T-helper 17 cell (primary cell): ENCODE measurements at regions not wholly inside any gene's neighbourhood (a gene's known extent, or its start where the extent isn't known, plus 50 kb on each side); places are given as distances from the start of the nearest gene placed in this dataset.
"Not testable (repeated sequence)": the region's sequence is repeated elsewhere in the genome, so short reads cannot be mapped to it uniquely, and the experiment has no call there.

ENCODE experiments used
- ATAC-seq: fragments of 150-1000 bp; cut with Tn5 transposase; 2 replicates; pipeline ENCODE4 v1.10.0; 2021; ENCODE audit warnings: mild to moderate bottlenecking, moderate library complexity
- DNase-seq, 3 donors: peaks; one replicate each; pipeline versions ENCODE4 v3.0.0 to v3.0.0-alpha.2; 2020 to 2021
- H3K9me3 ChIP-seq: one replicate; pipeline ENCODE4 v1.7.0; 2013; ENCODE audit warnings: low read length, mild to moderate bottlenecking; ENCODE audit not compliant: control insufficient read depth, poor library complexity, severe bottlenecking
- H3K27ac Mint-ChIP-seq: one replicate; pipeline ENCODE4 v1.8.0; 2022; ENCODE audit warnings: mild to moderate bottlenecking, moderate library complexity, mixed read lengths
- H3K27me3 Mint-ChIP-seq: one replicate; pipeline ENCODE4 v1.8.0; 2022; ENCODE audit warnings: mixed read lengths
- H3K36me3 Mint-ChIP-seq: one replicate; pipeline ENCODE4 v1.8.0; 2022; ENCODE audit warnings: low read depth, mixed read lengths
- H3K4me1 Mint-ChIP-seq: one replicate; pipeline ENCODE4 v1.8.0; 2022; ENCODE audit warnings: mild to moderate bottlenecking, mixed read lengths
- H3K4me3 Mint-ChIP-seq: one replicate; pipeline ENCODE4 v1.8.0; 2022; ENCODE audit warnings: mild to moderate bottlenecking, moderate library complexity, mixed read lengths

DNA sequence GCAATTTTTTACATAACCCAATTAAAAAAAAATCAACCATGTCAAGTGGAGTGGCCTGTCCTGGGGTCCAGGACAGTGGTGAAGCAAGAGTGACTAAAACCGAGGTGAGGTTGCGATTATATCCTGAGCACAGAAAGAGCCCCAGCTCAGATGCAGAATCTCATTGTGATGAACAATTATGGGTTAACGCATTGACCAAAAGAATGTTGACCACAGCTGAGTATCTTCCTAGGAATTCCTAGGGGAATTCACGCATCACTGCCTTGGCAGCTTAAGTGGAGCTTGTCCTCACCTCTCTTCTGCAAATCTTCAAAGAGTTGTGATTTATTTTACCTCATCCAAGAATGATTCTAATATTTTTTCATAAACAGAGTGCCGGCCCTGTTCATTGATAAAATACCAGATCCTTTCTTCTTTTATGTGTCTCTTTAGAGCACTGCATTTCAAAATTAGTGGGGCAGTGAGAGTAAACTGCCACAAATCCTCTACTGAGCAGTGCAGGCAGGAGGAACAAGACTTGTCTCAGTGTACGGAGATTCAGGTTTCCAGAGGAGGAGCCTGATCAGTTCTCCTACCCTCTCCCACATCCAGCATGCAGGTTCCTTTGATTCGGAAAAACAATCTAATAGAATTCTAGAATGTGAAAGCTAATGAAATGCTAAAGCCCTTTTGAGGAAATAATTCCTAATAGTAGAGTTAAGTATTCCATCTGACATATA, 60.1 kb upstream of the ZNF184 start:
- peaks cover 72% of the 10 kb centered on the region for H3K27me3 Mint-ChIP-seq

GRCh38 chr6:27531772-27532459, 59.0 kb upstream of the ZNF184 start:
- no peak for ATAC-seq
- H3K9me3 ChIP-seq, result no peaks in the 10 kb centered on the region
- no peak for DNase-seq
- Mint-ChIP-seq H3K4me3 (no peak overlapping the region), H3K27ac (no peak overlapping the region), H3K4me1 (no peaks in the 10 kb centered on the region), H3K36me3 (peaks cover 3% of the 10 kb centered on the region), H3K27me3 (peaks cover 67% of the 10 kb centered on the region)

More for the DNA sequence above, 60.1 kb upstream of the ZNF184 start:
- ATAC-seq (no peak), DNase-seq (no peak)
- no peak overlapping the region for H3K4me3 Mint-ChIP-seq
- H3K4me1 Mint-ChIP-seq, result no peaks in the 10 kb centered on the region
- H3K27ac Mint-ChIP-seq, result no peak overlapping the region
- H3K36me3 Mint-ChIP-seq, result peaks cover 5% of the 10 kb centered on the region
- no peaks in the 10 kb centered on the region for H3K9me3 ChIP-seq

DNA sequence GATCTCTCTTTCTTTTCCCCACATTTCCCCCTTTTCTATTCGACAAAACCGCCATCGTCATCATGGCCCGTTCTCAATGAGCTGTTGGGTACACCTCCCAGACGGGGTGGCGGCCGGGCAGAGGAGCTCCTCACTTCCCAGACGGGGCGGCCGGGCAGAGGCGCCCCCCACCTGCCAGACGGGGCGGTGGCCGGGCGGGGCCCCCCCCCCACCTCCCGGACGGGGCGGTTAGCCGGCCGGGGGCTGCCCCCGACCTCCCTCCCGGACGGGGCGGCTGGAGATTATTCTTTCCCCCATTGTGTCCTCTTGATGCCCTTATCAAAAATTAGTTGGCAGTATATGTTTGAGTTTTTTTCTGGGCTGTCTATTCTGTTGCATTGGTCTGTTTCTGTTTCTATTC, 56.9 kb upstream of the ZNF184 start:
- ATAC-seq, DNase-seq, H3K27ac Mint-ChIP-seq, H3K4me3 Mint-ChIP-seq, H3K36me3 Mint-ChIP-seq, H3K4me1 Mint-ChIP-seq, H3K9me3 ChIP-seq: not testable (repeated sequence)
- peaks cover 51% of the 10 kb centered on the region for H3K27me3 Mint-ChIP-seq

GRCh38 chr6:27528714-27529113, 55.8 kb upstream of the ZNF184 start:
- H3K9me3 ChIP-seq, result no peaks in the 10 kb centered on the region
- H3K36me3 Mint-ChIP-seq, result peaks cover 3% of the 10 kb centered on the region
- H3K27me3 Mint-ChIP-seq, result peaks cover 50% of the 10 kb centered on the region
- H3K4me3 Mint-ChIP-seq, result no peak overlapping the region
- no peak overlapping the region for H3K27ac Mint-ChIP-seq
- H3K4me1 Mint-ChIP-seq, result no peaks in the 10 kb centered on the region
- ATAC-seq (no peak), DNase-seq (no peak)
